ENCODE measurements at regions not wholly inside any gene's neighbourhood (a gene's known extent, or its start where the extent isn't known, plus 50 kb on each side); places are given as distances from the start of the nearest gene placed in this dataset.

DNA sequence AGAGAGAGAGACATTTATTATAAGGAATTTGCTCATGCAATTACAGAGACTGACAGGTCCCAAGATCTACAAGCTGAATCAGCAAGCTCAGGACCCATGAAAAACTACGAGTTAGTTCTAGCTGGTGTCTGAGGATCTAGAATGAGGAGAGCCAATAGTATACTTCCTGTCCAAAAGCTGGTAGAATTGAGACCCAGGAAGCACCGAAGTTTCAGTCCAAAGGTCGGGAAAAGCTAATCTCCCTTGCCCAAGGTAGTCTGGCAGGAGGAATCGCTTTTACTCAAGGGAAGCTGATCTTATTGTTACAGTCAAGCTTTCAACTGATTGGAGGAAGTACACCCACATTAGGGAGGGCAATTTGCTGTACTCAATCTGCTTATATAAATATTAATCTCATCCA lies 389.6 kb downstream of the ADCYAP1 start:
- TF ChIP-seq POLR2AphosphoS5 (IDR thresholded peaks at IDR 0.05) (no peak), POLR2A (IDR thresholded peaks at IDR 0.05) (no peak)
- TF ChIP-seq, protein P1, sequence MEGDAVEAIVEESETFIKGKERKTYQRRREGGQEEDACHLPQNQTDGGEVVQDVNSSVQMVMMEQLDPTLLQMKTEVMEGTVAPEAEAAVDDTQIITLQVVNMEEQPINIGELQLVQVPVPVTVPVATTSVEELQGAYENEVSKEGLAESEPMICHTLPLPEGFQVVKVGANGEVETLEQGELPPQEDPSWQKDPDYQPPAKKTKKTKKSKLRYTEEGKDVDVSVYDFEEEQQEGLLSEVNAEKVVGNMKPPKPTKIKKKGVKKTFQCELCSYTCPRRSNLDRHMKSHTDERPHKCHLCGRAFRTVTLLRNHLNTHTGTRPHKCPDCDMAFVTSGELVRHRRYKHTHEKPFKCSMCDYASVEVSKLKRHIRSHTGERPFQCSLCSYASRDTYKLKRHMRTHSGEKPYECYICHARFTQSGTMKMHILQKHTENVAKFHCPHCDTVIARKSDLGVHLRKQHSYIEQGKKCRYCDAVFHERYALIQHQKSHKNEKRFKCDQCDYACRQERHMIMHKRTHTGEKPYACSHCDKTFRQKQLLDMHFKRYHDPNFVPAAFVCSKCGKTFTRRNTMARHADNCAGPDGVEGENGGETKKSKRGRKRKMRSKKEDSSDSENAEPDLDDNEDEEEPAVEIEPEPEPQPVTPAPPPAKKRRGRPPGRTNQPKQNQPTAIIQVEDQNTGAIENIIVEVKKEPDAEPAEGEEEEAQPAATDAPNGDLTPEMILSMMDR (IDR thresholded peaks at IDR 0.05): no peak

Measured in stomach (tissue), 4 donors.